ENCODE measurements at regions not wholly inside any gene's neighbourhood (a gene's known extent, or its start where the extent isn't known, plus 50 kb on each side); places are given as distances from the start of the nearest gene placed in this dataset.
A peak's percentile ranks its signal among the peaks of the same experiment; 100 is the strongest.

- Mint-ChIP-seq H3K4me1 (peaks cover 9 to 17% of the 10 kb centered on the region in 2 experiments), H3K27me3 (ENCODE audit: low read depth) (peaks cover 3% of the 10 kb centered on the region), H3K27ac (no peak overlapping the region; a peak in 1 of 7 replicates), H3K4me3 (no peak overlapping the region), H3K9me3 (peaks cover 0 to 13% of the 10 kb centered on the region in 2 experiments; a peak in 2 of 5 replicates), H3K36me3 (ENCODE audit: insufficient read depth in 1 of 3, low read depth in 3 of 3) (peaks cover 0 to 8% (median 7%) of the 10 kb centered on the region in 3 experiments; a peak in 4 of 7 replicates)
- no peak for DNase-seq
- Histone ChIP-seq H3T11ph (ENCODE audit: low read length) (no peak overlapping the region), H4K5ac (ENCODE audit: insufficient read length, low read depth, low read length) (no peak overlapping the region), H2BK12ac (ENCODE audit: insufficient read length, low read depth, low read length) (peak overlapping the region; percentile 58), H3K18ac (ENCODE audit: insufficient read length, low read depth, low read length) (peak overlapping the region; percentile 74), H2BK120ac (ENCODE audit: low read depth, low read length, poor library complexity, severe bottlenecking) (no peak overlapping the region), H3K23ac (ENCODE audit: insufficient read length, low read depth, low read length) (no peak overlapping the region), H4K91ac (ENCODE audit: insufficient read length, low read depth, low read length) (no peak overlapping the region), H3K4ac (ENCODE audit: low read depth, low read length) (no peak overlapping the region), H3K23me2 (ENCODE audit: insufficient read length, low read depth, low read length, poor library complexity, severe bottlenecking) (no peaks in the 10 kb centered on the region), H3K56ac (ENCODE audit: insufficient read length, low read depth, low read length) (no peak overlapping the region), H3K14ac (ENCODE audit: insufficient read depth, low read length) (no peak overlapping the region), H4K8ac (replicated peaks; ENCODE audit: insufficient read length, low read depth, low read length) (no peak overlapping the region), H3K27ac (ENCODE audit: insufficient read length, low read depth, low read length) (no peak overlapping the region), H2AK5ac (ENCODE audit: insufficient read length, low read length) (no peak overlapping the region), H2BK15ac (ENCODE audit: low read depth, low read length) (no peak overlapping the region), H3K9ac (ENCODE audit: extremely low read depth, insufficient read length, low read length) (no peak overlapping the region), H2BK20ac (ENCODE audit: low read depth, low read length, poor library complexity, severe bottlenecking) (no peak overlapping the region), H3K27me3 (ENCODE audit: insufficient read depth, low read length) (no peaks in the 10 kb centered on the region), H3K4me2 (ENCODE audit: insufficient read depth, insufficient read length, low read length) (no peak overlapping the region), H2BK5ac (ENCODE audit: insufficient read length, low read length) (no peak overlapping the region), H3K4me1 (ENCODE audit: insufficient read depth, low read length) (no peaks in the 10 kb centered on the region), H3K9me3 (ENCODE audit: control insufficient read depth, low read depth, low read length) (no peaks in the 10 kb centered on the region), H2AFZ (ENCODE audit: low read length) (no peak overlapping the region), H3K79me2 (ENCODE audit: insufficient read depth, low read length) (no peaks in the 10 kb centered on the region), H4K20me1 (ENCODE audit: control insufficient read depth, insufficient read depth, insufficient read length) (no peaks in the 10 kb centered on the region), H3K79me1 (ENCODE audit: insufficient read depth, low read depth, low read length, poor library complexity, severe bottlenecking) (no peaks in the 10 kb centered on the region)
- no CpG with 5 or more reads among the region's 21 CpGs for WGBS (ENCODE audit: extremely low coverage, insufficient read length, low lambda C conversion rate)
- TF ChIP-seq CTCF (conservative IDR thresholded peaks at IDR 0.05) = no peak
These were observed 90.0 kb upstream of the PPP2R3B start for GRCh38 chrX:476724-477075.
